Activated naive CD4-positive, alpha-beta T cell treated with anti-CD3 and anti-CD28 coated beads for 36 hours (primary cell): ENCODE measurements at regions not wholly inside any gene's neighbourhood (a gene's known extent, or its start where the extent isn't known, plus 50 kb on each side); places are given as distances from the start of the nearest gene placed in this dataset.
"Not testable (repeated sequence)": the region's sequence is repeated elsewhere in the genome, so short reads cannot be mapped to it uniquely, and the experiment has no call there.

Experiments used
- CTCF ChIA-PET: fragments of 350-600 bp; sonication (Branson Sonifier 250); formaldehyde crosslinking; loops from one replicate; lab custom pipeline; 2021; ENCODE audit warnings: antibody characterized with exemption; lab: Charles Lee
- DNase-seq: peaks from one replicate; pipeline ENCODE4 v3.0.0-alpha.2; 2020
- H3K27ac Mint-ChIP-seq: one replicate; pipeline ENCODE4 v1.8.0; 2021; ENCODE audit warnings: mild to moderate bottlenecking, mixed read lengths
- H3K27me3 Mint-ChIP-seq: one replicate; pipeline ENCODE4 v1.8.0; 2021; ENCODE audit warnings: low read depth, mixed read lengths
- H3K36me3 Mint-ChIP-seq: one replicate; pipeline ENCODE4 v1.8.0; 2021; ENCODE audit warnings: low read depth, mixed read lengths
- H3K4me1 Mint-ChIP-seq: one replicate; pipeline ENCODE4 v1.8.0; 2021; ENCODE audit warnings: low read depth, mixed read lengths
- H3K4me3 Mint-ChIP-seq: one replicate; pipeline ENCODE4 v1.8.0; 2021; ENCODE audit warnings: mild to moderate bottlenecking, moderate library complexity, mixed read lengths
- H3K9me3 Mint-ChIP-seq: one replicate; pipeline ENCODE4 v1.8.0; 2021; ENCODE audit warnings: mixed read lengths
- intact Hi-C: fragments of 100-400 bp; cut with micrococcal nuclease; formaldehyde crosslinking; loops from one replicate; pipeline ENCODE4 v1.15.1; 2023

GRCh38 chr22:15854421-15854820, 164.6 kb downstream of the POTEH start:
- H3K4me1 Mint-ChIP-seq, CTCF ChIA-PET, H3K9me3 Mint-ChIP-seq, H3K4me3 Mint-ChIP-seq, H3K27ac Mint-ChIP-seq, H3K27me3 Mint-ChIP-seq, intact Hi-C loops, DNase-seq, H3K36me3 Mint-ChIP-seq: not testable (repeated sequence)

- DNase-seq, intact Hi-C loops, H3K9me3 Mint-ChIP-seq, H3K27me3 Mint-ChIP-seq, H3K4me3 Mint-ChIP-seq, H3K4me1 Mint-ChIP-seq, H3K27ac Mint-ChIP-seq, H3K36me3 Mint-ChIP-seq, CTCF ChIA-PET: not testable (repeated sequence)
Observed at GRCh38 chr22:15854978-15855377, 165.2 kb downstream of the POTEH start.

GRCh38 chr22:15880926-15881325, 191.1 kb downstream of the POTEH start:
- not testable (repeated sequence) for H3K4me3 Mint-ChIP-seq, H3K27ac Mint-ChIP-seq, H3K4me1 Mint-ChIP-seq

GRCh38 chr22:15904326-15904725, 214.5 kb downstream of the POTEH start:
- H3K27me3 Mint-ChIP-seq, H3K4me1 Mint-ChIP-seq, H3K36me3 Mint-ChIP-seq, DNase-seq, H3K4me3 Mint-ChIP-seq, intact Hi-C loops, CTCF ChIA-PET, H3K27ac Mint-ChIP-seq, H3K9me3 Mint-ChIP-seq: not testable (repeated sequence)

More at GRCh38 chr22:15880926-15881325, 191.1 kb downstream of the POTEH start:
- H3K36me3 Mint-ChIP-seq, CTCF ChIA-PET, intact Hi-C loops, DNase-seq, H3K27me3 Mint-ChIP-seq, H3K9me3 Mint-ChIP-seq: not testable (repeated sequence)

GRCh38 chr22:15911704-15912103, 221.9 kb downstream of the POTEH start:
- H3K4me3 Mint-ChIP-seq, H3K27me3 Mint-ChIP-seq, H3K9me3 Mint-ChIP-seq, DNase-seq, H3K4me1 Mint-ChIP-seq, CTCF ChIA-PET, H3K27ac Mint-ChIP-seq, intact Hi-C loops, H3K36me3 Mint-ChIP-seq: not testable (repeated sequence)

- H3K27ac Mint-ChIP-seq, H3K9me3 Mint-ChIP-seq, intact Hi-C loops, CTCF ChIA-PET, H3K4me3 Mint-ChIP-seq, DNase-seq, H3K27me3 Mint-ChIP-seq, H3K4me1 Mint-ChIP-seq, H3K36me3 Mint-ChIP-seq: not testable (repeated sequence)
Observed at GRCh38 chr22:15919120-15919519, 229.3 kb downstream of the POTEH start.

- not testable (repeated sequence) for H3K4me1 Mint-ChIP-seq
Observed at GRCh38 chr22:15920941-15921340, 231.1 kb downstream of the POTEH start.

GRCh38 chr22:15922132-15922531, 232.3 kb downstream of the POTEH start:
- H3K9me3 Mint-ChIP-seq, intact Hi-C loops, H3K4me3 Mint-ChIP-seq, H3K4me1 Mint-ChIP-seq, H3K27ac Mint-ChIP-seq, CTCF ChIA-PET, DNase-seq, H3K36me3 Mint-ChIP-seq, H3K27me3 Mint-ChIP-seq: not testable (repeated sequence)

More at GRCh38 chr22:15920941-15921340, 231.1 kb downstream of the POTEH start:
- DNase-seq, H3K36me3 Mint-ChIP-seq, H3K9me3 Mint-ChIP-seq, CTCF ChIA-PET, H3K27me3 Mint-ChIP-seq, intact Hi-C loops, H3K27ac Mint-ChIP-seq, H3K4me3 Mint-ChIP-seq: not testable (repeated sequence)

- H3K9me3 Mint-ChIP-seq, H3K4me1 Mint-ChIP-seq, H3K27me3 Mint-ChIP-seq, CTCF ChIA-PET, H3K27ac Mint-ChIP-seq, DNase-seq, H3K36me3 Mint-ChIP-seq, intact Hi-C loops, H3K4me3 Mint-ChIP-seq: not testable (repeated sequence)
Observed at GRCh38 chr22:15922666-15923065, 232.8 kb downstream of the POTEH start.

- not testable (repeated sequence) for H3K9me3 Mint-ChIP-seq
Observed at GRCh38 chr22:15924820-15925219, 235.0 kb downstream of the POTEH start.

GRCh38 chr22:15927172-15927571, 237.3 kb downstream of the POTEH start:
- DNase-seq, H3K4me1 Mint-ChIP-seq, H3K36me3 Mint-ChIP-seq, H3K9me3 Mint-ChIP-seq, H3K27me3 Mint-ChIP-seq, CTCF ChIA-PET, H3K27ac Mint-ChIP-seq, intact Hi-C loops, H3K4me3 Mint-ChIP-seq: not testable (repeated sequence)

More at GRCh38 chr22:15924820-15925219, 235.0 kb downstream of the POTEH start:
- H3K4me3 Mint-ChIP-seq, H3K27me3 Mint-ChIP-seq, CTCF ChIA-PET, H3K27ac Mint-ChIP-seq, DNase-seq, intact Hi-C loops, H3K4me1 Mint-ChIP-seq, H3K36me3 Mint-ChIP-seq: not testable (repeated sequence)
